Aorta (tissue), 5 donors: ENCODE measurements at regions not wholly inside any gene's neighbourhood (a gene's known extent, or its start where the extent isn't known, plus 50 kb on each side); places are given as distances from the start of the nearest gene placed in this dataset.

ENCODE experiments used
- ATAC-seq: fragments of 200-7000 bp; cut with Tn5 transposase; one replicate; pipeline ENCODE4 v1.9.1; 2022; ENCODE audit warnings: moderate library complexity; ENCODE audit not compliant: low FRiP score
- DNase-seq, 2 donors: peaks; one replicate each; pipeline ENCODE4 v3.0.0-alpha.2; 2020
- H3K27ac ChIP-seq, 2 donors: one replicate each; pipeline ENCODE4 v1.5.1; 2013; ENCODE audit warnings: low read length in 2 of 2, mild to moderate bottlenecking in 2 of 2, moderate library complexity in 2 of 2, control low read depth in 1 of 2, inconsistent platforms in 1 of 2, low read depth in 1 of 2
- H3K27me3 ChIP-seq, 2 donors: one replicate each; pipeline ENCODE4 v1.6.1; 2013; ENCODE audit warnings: control low read depth in 1 of 2, low read length in 1 of 2, mild to moderate bottlenecking in 1 of 2, moderate library complexity in 1 of 2; ENCODE audit not compliant: insufficient read depth in 2 of 2, control insufficient read depth in 1 of 2
- H3K36me3 ChIP-seq, 2 donors: one replicate each; pipeline ENCODE4 v1.6.1; 2013; ENCODE audit warnings: control low read depth in 1 of 2, low read length in 1 of 2, mild to moderate bottlenecking in 1 of 2; ENCODE audit not compliant: insufficient read depth in 2 of 2, control insufficient read depth in 1 of 2
- H3K4me1 ChIP-seq, 2 donors: one replicate each; pipeline ENCODE4 v1.6.1; 2013; ENCODE audit warnings: low read length in 2 of 2, control low read depth in 1 of 2, mild to moderate bottlenecking in 1 of 2, moderate library complexity in 1 of 2; ENCODE audit not compliant: insufficient read depth in 2 of 2, control insufficient read depth in 1 of 2
- H3K4me3 ChIP-seq, 2 donors: one replicate each; pipeline ENCODE4 v1.5.1; 2013; ENCODE audit warnings: low read length in 2 of 2, control low read depth in 1 of 2, mild to moderate bottlenecking in 1 of 2
- H3K9me3 ChIP-seq: one replicate; pipeline ENCODE4 v1.6.1; 2013; ENCODE audit warnings: mild to moderate bottlenecking, low read length; ENCODE audit not compliant: control insufficient read depth
- WGBS, 2 donors: extraction: QIAGEN DNeasy Blood & Tissue Kit; methylation state at CpG; one replicate each; pipeline ENCODE4 v1.1.7; 2013; 5-methylcytosine and 5-hydroxymethylcytosine counted together
- intact Hi-C, 2 donors: fragments of 100-400 bp; cut with DNase I; formaldehyde crosslinking; loops; one replicate each; pipeline versions ENCODE4 v1.14.2 to v1.15.0; 2022
- donor health status: healthy with polysubstance abuse.
- donor health status: Bipolar disorder and iron deficiency.
- donor health status: DM: no; HTN: no; CAD: no.
- donor health status: DM: no; HTN: no; CAD: no.
- donor health status: DM: yes; HTN: yes; CAD: no.

DNA sequence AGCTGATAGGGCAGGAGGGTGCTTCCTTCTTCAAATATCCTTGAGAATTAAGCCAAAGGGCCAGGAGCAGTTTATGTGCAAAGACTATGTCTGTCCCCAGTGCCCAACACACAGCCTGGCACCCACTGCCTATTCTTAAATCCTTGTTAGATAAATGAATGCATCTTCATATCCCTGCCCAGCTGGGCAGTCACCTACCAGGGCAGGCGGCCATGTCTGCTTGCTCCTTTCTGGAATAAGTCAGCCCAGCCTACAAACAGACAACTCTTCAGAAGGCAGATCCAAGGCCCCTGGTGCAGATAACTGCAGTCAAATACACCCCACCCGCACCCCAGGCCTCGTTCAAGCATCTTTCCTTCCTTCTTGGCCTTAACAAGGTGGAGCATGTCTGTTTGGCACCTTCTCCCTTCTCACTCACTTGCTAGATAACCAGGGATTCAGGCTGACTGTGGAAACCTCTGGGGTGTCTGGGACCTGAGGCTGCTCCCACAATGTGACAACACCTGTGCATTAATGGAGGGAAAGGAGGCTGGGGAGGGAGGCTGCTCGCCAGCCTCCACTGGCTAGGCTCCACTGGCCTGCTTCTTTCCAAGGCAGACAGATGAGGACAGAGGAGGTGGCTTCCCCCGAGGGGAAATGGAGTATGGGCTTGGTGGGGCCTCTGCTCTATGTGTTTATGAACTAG is 59.9 kb upstream of the COL13A1 start:
- Histone ChIP-seq H3K27me3 (no peaks in the 10 kb centered on the region), H3K27ac (no peak overlapping the region), H3K4me3 (no peak overlapping the region), H3K36me3 (no peaks in the 10 kb centered on the region), H3K9me3 (no peaks in the 10 kb centered on the region), H3K4me1 (peaks cover 0 to 2% of the 10 kb centered on the region in 2 donors)
- ATAC-seq (no peak), DNase-seq (no peak)
- intact Hi-C loops: loop anchor here in 1 of 2 donors (2.0 kb wide), 1 partner anchor 59 kb away; the partner anchor contains the start of gene COL13A1
- 89 to 94% methylated on average over 5 of the region's 5 CpGs for WGBS, 2 donors

DNA sequence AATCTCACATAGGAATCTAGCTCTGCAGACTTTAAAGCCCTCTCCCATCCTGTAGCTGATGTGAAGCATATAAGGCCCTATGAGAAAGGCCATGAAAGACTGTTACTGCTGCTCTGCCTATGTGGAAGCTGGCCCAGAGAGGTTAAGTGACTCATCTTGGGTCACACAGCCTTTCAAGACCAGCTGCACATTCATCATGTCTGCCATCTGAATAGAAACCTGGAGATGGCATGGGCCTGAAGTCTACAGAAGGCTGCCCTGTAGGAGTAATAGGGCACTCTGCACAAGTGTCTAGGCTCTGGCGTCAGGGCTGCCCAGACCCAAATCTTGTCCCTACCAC is 59.4 kb upstream of the COL13A1 start:
- intact Hi-C loops: loop anchor here in 1 of 2 donors (2.0 kb wide), 1 partner anchor 58 kb away; the partner anchor contains the start of gene COL13A1
- Histone ChIP-seq H3K27me3 (no peaks in the 10 kb centered on the region), H3K4me1 (peaks cover under 1 to 2% of the 10 kb centered on the region in 2 donors), H3K9me3 (no peaks in the 10 kb centered on the region), H3K4me3 (no peak overlapping the region), H3K36me3 (no peaks in the 10 kb centered on the region), H3K27ac (no peak overlapping the region)
- DNase-seq: no peak
- ATAC-seq: no peak
- 100% methylated on average over 1 of the region's 1 CpG for WGBS, 2 donors

DNA sequence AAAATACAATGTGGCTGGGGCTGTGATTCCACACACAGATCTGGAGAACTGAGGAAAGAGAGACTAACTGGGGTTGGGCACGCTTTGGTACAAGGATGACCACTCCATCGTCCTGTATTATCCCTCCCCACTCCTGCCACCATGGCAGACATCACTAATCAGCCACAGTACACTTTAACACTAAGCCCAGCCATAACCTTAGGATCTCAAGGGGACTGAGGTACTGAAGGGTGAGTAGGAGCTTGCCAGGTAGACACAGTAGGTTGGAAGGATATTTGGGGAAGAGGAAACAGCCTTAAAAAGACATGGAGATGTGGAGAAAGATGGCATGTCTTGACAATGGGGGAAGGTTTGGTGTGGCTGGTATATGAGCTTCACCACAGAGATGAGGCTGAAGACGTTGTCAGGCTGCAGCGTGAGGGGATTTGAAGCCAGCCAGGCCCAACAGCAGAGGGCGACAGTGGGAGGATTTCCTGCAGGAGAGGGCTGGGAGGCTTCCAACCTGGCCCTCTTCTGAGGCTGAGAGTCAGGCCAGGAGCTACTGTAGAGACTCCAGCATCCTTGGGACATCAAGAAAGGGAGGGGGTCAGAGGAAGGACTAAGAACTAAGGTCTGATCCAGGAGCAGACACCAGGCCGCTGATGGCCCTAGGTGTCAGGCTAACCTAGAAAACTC is 58.6 kb upstream of the COL13A1 start:
- intact Hi-C loops: loop anchor here in 1 of 2 donors (2.0 kb wide), 1 partner anchor 58 kb away; the partner anchor contains the start of gene COL13A1
- H3K9me3 ChIP-seq: no peaks in the 10 kb centered on the region
- H3K27ac ChIP-seq: no peak overlapping the region
- WGBS, 2 donors: 62 to 67% methylated on average over 6 of the region's 6 CpGs
- no peaks in the 10 kb centered on the region for H3K27me3 ChIP-seq
- DNase-seq (peak in 1 of 2 donors; percentile 70), ATAC-seq (no peak)
- H3K4me1 ChIP-seq: peaks cover 2 to 4% of the 10 kb centered on the region in 2 donors
- H3K36me3 ChIP-seq: no peaks in the 10 kb centered on the region
- no peak overlapping the region for H3K4me3 ChIP-seq

DNA sequence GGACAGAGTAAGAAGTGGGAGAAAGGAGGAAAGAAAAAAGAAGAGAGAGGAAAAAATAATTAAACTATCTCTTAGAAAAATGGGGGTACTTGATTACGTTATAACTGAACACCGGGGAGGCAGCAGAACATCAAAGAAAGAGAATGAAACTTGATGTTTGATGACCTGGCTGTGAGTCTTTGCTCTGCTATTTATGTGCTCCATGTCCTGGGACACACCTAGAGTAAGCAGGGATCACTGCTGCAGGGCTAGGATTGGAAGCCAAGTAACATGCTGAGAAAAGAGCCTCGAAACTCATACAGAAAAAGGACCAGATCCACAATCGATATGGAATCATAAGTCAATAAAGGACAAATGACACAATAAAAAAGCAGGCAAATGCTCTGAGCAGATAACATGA is 56.7 kb upstream of the COL13A1 start:
- WGBS, 2 donors: 93 to 95% methylated on average over 4 of the region's 4 CpGs

DNA sequence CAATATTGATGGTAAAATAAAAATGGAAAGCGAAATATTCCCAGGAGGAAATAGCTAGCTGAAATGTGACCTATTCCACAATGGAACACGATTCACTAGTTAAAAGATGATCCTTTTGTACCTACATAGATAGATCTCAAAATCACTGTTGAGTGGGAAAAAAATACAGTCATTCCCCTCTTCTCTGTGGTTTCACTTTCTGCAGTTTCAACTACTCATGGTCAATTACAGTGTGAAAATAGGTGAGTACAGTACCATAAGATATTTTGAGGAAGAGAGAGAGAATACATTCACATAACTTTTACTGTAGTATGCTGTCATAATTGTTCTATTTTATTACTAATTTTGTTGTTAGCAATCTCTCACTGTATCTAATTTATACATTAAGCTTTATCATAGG is 56.0 kb upstream of the COL13A1 start:
- WGBS, 2 donors: 93 to 96% methylated on average over 2 of the region's 2 CpGs
- no peaks in the 10 kb centered on the region for H3K27me3 ChIP-seq
- no peaks in the 10 kb centered on the region for H3K9me3 ChIP-seq
- ATAC-seq: no peak
- H3K36me3 ChIP-seq: no peaks in the 10 kb centered on the region
- intact Hi-C loops: no loop called here
- H3K27ac ChIP-seq: no peak overlapping the region
- peaks cover 2 to 4% of the 10 kb centered on the region in 2 donors for H3K4me1 ChIP-seq
- H3K4me3 ChIP-seq: no peak overlapping the region
- no peak for DNase-seq

More for the DNA sequence above, 56.7 kb upstream of the COL13A1 start:
- Histone ChIP-seq H3K27me3 (no peaks in the 10 kb centered on the region), H3K4me1 (peaks cover 2 to 4% of the 10 kb centered on the region in 2 donors), H3K36me3 (no peaks in the 10 kb centered on the region), H3K4me3 (no peak overlapping the region), H3K9me3 (no peaks in the 10 kb centered on the region), H3K27ac (no peak overlapping the region)
- DNase-seq (no peak), ATAC-seq (no peak)
- intact Hi-C loops: no loop called here

DNA sequence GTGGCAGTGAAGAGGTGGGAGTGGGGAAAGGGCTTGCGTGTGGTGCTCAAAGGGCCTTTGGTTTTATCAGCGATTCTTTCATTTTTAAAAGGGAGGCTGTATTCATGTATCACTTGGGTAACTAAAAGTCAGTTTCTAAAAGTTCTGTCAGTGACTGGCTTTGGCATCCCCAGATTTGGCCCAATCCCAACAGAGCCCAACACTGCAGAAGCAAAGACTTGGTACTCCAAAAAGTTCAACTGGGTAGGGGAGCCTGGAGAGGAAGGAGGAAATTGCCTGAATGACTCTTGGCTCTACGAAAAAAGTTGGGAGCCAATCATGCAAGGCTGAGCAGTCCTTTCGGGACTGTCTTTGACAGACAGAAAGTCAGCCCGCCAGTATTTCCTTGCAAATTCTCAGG is 54.5 kb upstream of the COL13A1 start:
- Histone ChIP-seq H3K4me1 (peaks cover 2 to 4% of the 10 kb centered on the region in 2 donors), H3K4me3 (no peak overlapping the region), H3K27ac (no peak overlapping the region), H3K9me3 (no peaks in the 10 kb centered on the region), H3K27me3 (no peaks in the 10 kb centered on the region), H3K36me3 (no peaks in the 10 kb centered on the region)
- DNase-seq (peak in 1 of 2 donors; percentile 62), ATAC-seq (no peak)
- intact Hi-C loops: no loop called here
- WGBS, 2 donors: 26 to 29% methylated on average over 5 of the region's 5 CpGs

DNA sequence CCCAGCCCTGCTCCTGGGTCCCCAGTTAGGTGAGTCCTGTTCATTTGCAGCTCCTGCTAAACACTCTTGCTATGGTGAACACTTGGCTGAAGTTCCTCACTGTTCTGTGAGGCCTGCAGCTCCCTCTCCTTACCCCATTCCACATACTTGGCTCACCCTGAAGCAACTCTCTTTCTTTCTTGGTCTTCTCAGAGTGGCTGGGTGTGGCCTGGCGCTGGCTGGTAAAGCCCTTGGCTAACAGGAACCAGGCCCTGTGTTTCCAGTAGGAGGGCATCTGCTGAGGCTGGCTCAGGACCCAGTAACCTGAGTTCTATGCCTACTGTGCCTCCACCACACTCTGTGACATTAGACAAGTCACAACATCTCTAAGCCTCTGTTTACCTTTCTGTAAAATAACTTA is 53.1 kb upstream of the COL13A1 start:
- DNase-seq: peak in 1 of 2 donors; percentile 53
- intact Hi-C loops: no loop called here
- H3K4me3 ChIP-seq: no peak overlapping the region
- no peaks in the 10 kb centered on the region for H3K9me3 ChIP-seq
- H3K27me3 ChIP-seq: no peaks in the 10 kb centered on the region
- 11 to 18% methylated on average over 1 of the region's 1 CpG for WGBS, 2 donors
- peaks cover 2 to 4% of the 10 kb centered on the region in 2 donors for H3K4me1 ChIP-seq
- peak; percentile 37 for ATAC-seq
- H3K27ac ChIP-seq: no peak overlapping the region
- H3K36me3 ChIP-seq: no peaks in the 10 kb centered on the region

DNA sequence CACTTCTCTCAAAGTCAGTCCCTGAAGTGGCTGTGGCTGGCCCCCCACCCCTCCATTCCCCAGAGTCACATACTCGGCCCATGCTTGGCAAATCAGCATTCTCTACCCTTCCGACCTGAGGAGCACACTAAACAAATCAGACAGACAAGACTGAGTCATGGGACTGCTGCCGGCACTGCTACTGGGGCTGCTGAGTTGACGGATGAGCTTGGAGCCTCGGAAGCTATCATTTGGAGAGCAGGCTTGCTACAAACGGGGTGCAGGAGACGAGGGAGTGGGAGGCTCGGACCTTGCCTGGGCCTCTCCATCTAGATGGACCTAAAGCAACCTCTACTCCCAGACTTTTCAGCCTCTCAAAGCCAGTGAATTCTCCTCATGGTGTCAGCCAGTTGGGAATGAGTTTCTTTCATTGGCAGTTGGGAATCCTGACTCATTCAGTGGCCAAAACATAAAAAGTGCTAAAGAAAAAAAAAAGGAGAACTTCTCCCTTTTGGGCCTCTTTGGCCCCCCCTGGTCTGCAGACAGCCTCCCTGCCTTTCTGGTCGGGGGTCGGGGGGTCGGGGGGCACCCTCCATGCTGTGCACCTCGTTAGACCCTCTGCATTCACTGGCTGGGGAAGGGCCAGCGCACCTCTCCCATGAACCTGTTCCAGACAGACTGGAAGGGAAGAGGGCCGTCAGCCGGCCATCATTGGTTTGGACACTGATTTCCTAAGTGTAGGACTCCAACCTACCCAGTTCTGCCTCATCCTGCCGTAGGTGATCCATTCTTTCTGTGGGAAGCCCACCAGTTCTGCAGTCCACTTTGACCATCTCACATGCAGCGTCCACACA is 52.3 kb upstream of the COL13A1 start:
- WGBS, 2 donors: 74% methylated on average over 17 of the region's 17 CpGs
- Histone ChIP-seq H3K36me3 (no peaks in the 10 kb centered on the region), H3K9me3 (no peaks in the 10 kb centered on the region), H3K27me3 (no peaks in the 10 kb centered on the region), H3K4me1 (peaks cover 2 to 4% of the 10 kb centered on the region in 2 donors), H3K4me3 (no peak overlapping the region), H3K27ac (no peak overlapping the region)
- DNase-seq (peak in 1 of 2 donors; percentile 34), ATAC-seq (no peak)
- intact Hi-C loops: no loop called here
